ENCODE measurements at regions not wholly inside any gene's neighbourhood (a gene's known extent, or its start where the extent isn't known, plus 50 kb on each side); places are given as distances from the start of the nearest gene placed in this dataset.

- TF ChIP-seq MAX (CRISPR knock-in tag; IDR thresholded peaks at IDR 0.05) (no peak), USF2 (CRISPR knock-in tag; IDR thresholded peaks at IDR 0.05) (no peak), ZNF512 (CRISPR knock-in tag; IDR thresholded peaks at IDR 0.05; ENCODE audit: borderline replicate concordance) (no peak), ZNF671 (CRISPR knock-in tag; IDR thresholded peaks at IDR 0.05) (no peak), FOXP4 (CRISPR knock-in tag; IDR thresholded peaks at IDR 0.05) (no peak), CTCF (IDR thresholded peaks at IDR 0.05) (no peak), NFATC4 (CRISPR knock-in tag; IDR thresholded peaks at IDR 0.05) (no peak), SP1 (CRISPR knock-in tag; conservative IDR thresholded peaks at IDR 0.05) (no peak), JUN (CRISPR knock-in tag; IDR thresholded peaks at IDR 0.05) (no peak), RORB (CRISPR knock-in tag; IDR thresholded peaks at IDR 0.05) (no peak), ZNF121 (CRISPR knock-in tag; IDR thresholded peaks at IDR 0.05) (no peak), CBFB (CRISPR knock-in tag; IDR thresholded peaks at IDR 0.05; ENCODE audit: low read depth) (no peak), TP53 (CRISPR knock-in tag; IDR thresholded peaks at IDR 0.05) (no peak), ESRRA (CRISPR knock-in tag; IDR thresholded peaks at IDR 0.05; ENCODE audit: borderline replicate concordance) (no peak)
These were observed 1091.8 kb downstream of the RAPGEF2 start for GRCh38 chr4:160194716-160195115.

Data from WTC11 (cell line).